SU-DHL-6 (cell line): ENCODE measurements at regions not wholly inside any gene's neighbourhood (a gene's known extent, or its start where the extent isn't known, plus 50 kb on each side); places are given as distances from the start of the nearest gene placed in this dataset.

ENCODE experiments used
- H2AFZ ChIP-seq: fragments of 200-600 bp; sonication (generic); 2 replicates; pipeline ENCODE4 v1.6.1; 2014; ENCODE audit warnings: low read depth, mild to moderate bottlenecking, moderate library complexity, mixed read lengths, antibody characterized with exemption, low read length; ENCODE audit not compliant: severe bottlenecking
- H3F3A ChIP-seq: fragments of 200-600 bp; shearing (Covaris generic); 2 replicates; pipeline ENCODE4 v1.6.0; 2016; ENCODE audit warnings: antibody characterized with exemption, mild to moderate bottlenecking; ENCODE audit not compliant: insufficient read depth
- H3K27ac ChIP-seq: fragments of 200-600 bp; sonication (generic); 2 replicates; pipeline ENCODE4 v1.5.1; 2016; ENCODE audit warnings: low read depth, mild to moderate bottlenecking, low read length, moderate library complexity, mixed read lengths
- H3K27me3 ChIP-seq: fragments of 200-600 bp; sonication (generic), shearing (Covaris generic); 2 replicates; pipeline ENCODE4 v1.6.0; 2014; ENCODE audit warnings: mild to moderate bottlenecking, low read length
- H3K36me3 ChIP-seq: fragments of 200-600 bp; sonication (generic); 2 replicates; pipeline ENCODE4 v1.6.1; 2014; ENCODE audit warnings: mild to moderate bottlenecking, low read length, mixed read lengths
- H3K4me2 ChIP-seq: fragments of 300-600, 200-600 bp; shearing (Covaris generic), sonication (generic); 2 replicates; pipeline ENCODE4 v1.6.0; 2014; ENCODE audit warnings: low read length, low read depth, mild to moderate bottlenecking; ENCODE audit not compliant: poor library complexity, severe bottlenecking
- H3K4me3 ChIP-seq: fragments of 200-600 bp; sonication (generic); 2 replicates; pipeline ENCODE4 v1.5.1; 2014; ENCODE audit warnings: antibody characterized with exemption, low read length, mild to moderate bottlenecking, mixed read lengths; ENCODE audit not compliant: insufficient read depth, poor library complexity, severe bottlenecking
- H3K79me2 ChIP-seq: fragments of 200-600 bp; sonication (generic); 2 replicates; pipeline ENCODE4 v1.6.1; 2014; ENCODE audit warnings: mild to moderate bottlenecking, low read length, moderate library complexity; ENCODE audit not compliant: insufficient read depth
- H3K9ac ChIP-seq: fragments of 200-600 bp; sonication (generic); 2 replicates; pipeline ENCODE4 v1.7.0; 2014; ENCODE audit warnings: mild to moderate bottlenecking, low read length
- H3K9me2 ChIP-seq: fragments of 200-600 bp; sonication (generic); replicated peaks from 2 replicates; pipeline ENCODE4 v1.6.1; 2014; ENCODE audit warnings: low read length; ENCODE audit not compliant: insufficient read depth
- H3K9me3 ChIP-seq: fragments of 200-600 bp; sonication (generic); 2 replicates; pipeline ENCODE4 v1.6.1; 2014; ENCODE audit warnings: low read length, mixed read lengths; ENCODE audit not compliant: insufficient read depth
- H4K20me1 ChIP-seq: fragments of 200-600 bp; sonication (generic); 2 replicates; pipeline ENCODE4 v1.6.1; 2014; ENCODE audit warnings: low read depth, mild to moderate bottlenecking, antibody characterized with exemption, low read length, moderate library complexity, mixed read lengths
- EZH2phosphoT487 ChIP-seq: fragments of 200-600 bp; sonication (generic), shearing (Covaris generic); conservative IDR thresholded peaks from 2 replicates; pipeline ENCODE4 v1.6.1; 2018; ENCODE audit warnings: mild to moderate bottlenecking, antibody characterized with exemption, low read length, moderate library complexity, mixed read lengths
- TF ChIP-seq, protein P1 (sequence below): fragments of 200-600 bp; sonication (generic); IDR thresholded peaks from one replicate; pipeline ENCODE4 v1.5.1; 2017; ENCODE audit warnings: antibody characterized with exemption, mild to moderate bottlenecking, low read length, moderate library complexity; ENCODE audit not compliant: insufficient read depth, poor library complexity, severe bottlenecking

DNA sequence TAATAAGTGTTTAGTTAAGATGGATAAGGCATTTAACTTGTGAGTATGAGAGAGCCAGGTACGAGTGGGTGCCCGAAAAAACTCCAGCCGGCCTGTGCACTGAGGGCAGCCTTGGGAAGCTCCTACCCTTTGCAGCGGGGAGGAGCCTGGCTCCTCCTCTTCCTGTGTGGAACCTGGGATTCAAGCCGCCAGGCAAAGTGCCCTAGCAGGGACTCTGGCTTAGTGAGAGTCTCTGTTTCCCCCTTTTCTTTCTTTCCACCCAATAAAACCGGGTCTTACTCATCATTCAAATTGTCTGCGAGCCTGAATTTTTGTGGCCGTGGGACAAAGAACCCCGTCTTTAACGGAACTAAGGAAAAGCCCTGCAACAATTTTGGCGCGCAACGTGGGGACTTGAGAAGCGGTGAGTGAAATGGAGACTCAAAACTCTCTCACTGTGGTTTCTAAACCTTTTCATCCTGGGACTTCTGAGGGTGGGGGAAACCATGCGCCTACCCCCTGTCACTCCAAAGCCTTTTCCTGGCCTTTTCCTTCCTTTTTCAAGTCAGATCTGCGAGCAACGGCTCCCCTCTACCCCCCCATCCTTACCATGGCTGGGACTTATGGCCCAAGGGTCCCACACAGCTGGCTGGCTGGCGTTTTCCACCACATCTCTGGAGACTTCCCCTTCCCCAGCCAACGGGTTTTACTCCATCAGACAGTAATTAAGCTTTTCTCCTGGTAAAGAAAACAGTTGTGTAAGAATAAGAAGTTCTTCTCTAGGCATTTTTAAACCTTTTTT lies 535.7 kb upstream of the ACO1 start:
- H3K36me3 ChIP-seq: no peaks in the 10 kb centered on the region
- no peak overlapping the region for H2AFZ ChIP-seq
- no peak overlapping the region for H3K4me2 ChIP-seq
- no peak overlapping the region for H3K27ac ChIP-seq
- H3F3A ChIP-seq: no peaks in the 10 kb centered on the region
- no peaks in the 10 kb centered on the region for H3K9me2 ChIP-seq
- no peaks in the 10 kb centered on the region for H3K79me2 ChIP-seq
- H3K4me3 ChIP-seq: no peak overlapping the region
- H3K9ac ChIP-seq: no peak overlapping the region
- no peaks in the 10 kb centered on the region for H4K20me1 ChIP-seq
- H3K27me3 ChIP-seq: no peaks in the 10 kb centered on the region
- H3K9me3 ChIP-seq: no peaks in the 10 kb centered on the region
- TF ChIP-seq, protein P1, sequence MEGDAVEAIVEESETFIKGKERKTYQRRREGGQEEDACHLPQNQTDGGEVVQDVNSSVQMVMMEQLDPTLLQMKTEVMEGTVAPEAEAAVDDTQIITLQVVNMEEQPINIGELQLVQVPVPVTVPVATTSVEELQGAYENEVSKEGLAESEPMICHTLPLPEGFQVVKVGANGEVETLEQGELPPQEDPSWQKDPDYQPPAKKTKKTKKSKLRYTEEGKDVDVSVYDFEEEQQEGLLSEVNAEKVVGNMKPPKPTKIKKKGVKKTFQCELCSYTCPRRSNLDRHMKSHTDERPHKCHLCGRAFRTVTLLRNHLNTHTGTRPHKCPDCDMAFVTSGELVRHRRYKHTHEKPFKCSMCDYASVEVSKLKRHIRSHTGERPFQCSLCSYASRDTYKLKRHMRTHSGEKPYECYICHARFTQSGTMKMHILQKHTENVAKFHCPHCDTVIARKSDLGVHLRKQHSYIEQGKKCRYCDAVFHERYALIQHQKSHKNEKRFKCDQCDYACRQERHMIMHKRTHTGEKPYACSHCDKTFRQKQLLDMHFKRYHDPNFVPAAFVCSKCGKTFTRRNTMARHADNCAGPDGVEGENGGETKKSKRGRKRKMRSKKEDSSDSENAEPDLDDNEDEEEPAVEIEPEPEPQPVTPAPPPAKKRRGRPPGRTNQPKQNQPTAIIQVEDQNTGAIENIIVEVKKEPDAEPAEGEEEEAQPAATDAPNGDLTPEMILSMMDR: no peak
- no peak for TF ChIP-seq EZH2phosphoT487

DNA sequence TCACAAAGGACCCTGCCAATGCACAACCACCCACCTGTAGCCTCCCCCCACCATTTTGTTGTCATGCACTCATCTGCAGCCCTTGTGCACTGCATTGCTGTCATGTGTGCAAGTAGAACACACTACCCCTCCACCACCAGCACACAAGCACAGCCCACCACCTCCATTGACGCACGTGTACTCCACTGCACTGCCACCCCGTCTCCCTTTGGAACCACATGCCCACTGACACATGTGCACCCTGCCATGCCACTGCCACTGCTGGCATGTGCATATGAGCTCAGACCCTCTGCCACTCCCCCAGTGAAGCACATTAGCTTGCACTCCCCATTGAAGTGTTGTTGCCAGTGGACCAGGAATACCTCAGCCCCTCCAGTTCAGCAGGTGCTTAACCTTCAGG lies 530.3 kb upstream of the ACO1 start:
- 0 out of 2 replicates have a peak, but pooled peaks cover 4% of the 10 kb centered on the region for H3K9me2 ChIP-seq
- no peak overlapping the region for H3K27ac ChIP-seq
- no peak overlapping the region for H3K4me3 ChIP-seq

DNA sequence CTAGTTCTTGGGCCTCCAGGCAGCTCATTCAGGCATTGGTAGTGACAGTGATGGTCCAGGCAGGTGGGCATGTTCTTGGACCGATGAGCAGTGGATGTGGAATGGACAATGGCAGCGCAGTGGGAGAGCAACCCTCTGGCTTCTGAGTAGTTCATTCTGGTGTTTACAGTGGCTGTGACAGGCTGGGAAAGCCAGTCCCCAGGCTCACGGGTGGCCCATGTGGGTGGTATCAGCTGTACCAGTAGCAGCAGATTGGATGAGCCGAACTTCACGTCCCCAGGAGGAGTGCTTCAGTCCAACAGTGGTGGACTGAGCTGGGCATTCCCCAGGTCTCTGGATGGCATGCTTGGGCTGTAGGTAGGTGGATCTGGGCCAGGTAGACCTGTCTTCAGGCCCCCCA lies 515.6 kb upstream of the ACO1 start:
- no peaks in the 10 kb centered on the region for H3K9me2 ChIP-seq
- no peak overlapping the region for H3K4me2 ChIP-seq
- H3F3A ChIP-seq: no peaks in the 10 kb centered on the region
- no peaks in the 10 kb centered on the region for H3K27me3 ChIP-seq
- no peak overlapping the region for H2AFZ ChIP-seq
- TF ChIP-seq, protein P1: no peak
- TF ChIP-seq EZH2phosphoT487: no peak
- H3K36me3 ChIP-seq: no peaks in the 10 kb centered on the region
- no peaks in the 10 kb centered on the region for H3K9me3 ChIP-seq
- no peaks in the 10 kb centered on the region for H4K20me1 ChIP-seq
- no peak overlapping the region for H3K27ac ChIP-seq
- no peak overlapping the region for H3K9ac ChIP-seq
- H3K79me2 ChIP-seq: no peaks in the 10 kb centered on the region
- no peak overlapping the region for H3K4me3 ChIP-seq

More for the DNA sequence above, 530.3 kb upstream of the ACO1 start:
- Histone ChIP-seq H3K79me2 (no peaks in the 10 kb centered on the region), H3K9ac (no peak overlapping the region), H3K9me3 (no peaks in the 10 kb centered on the region), H3F3A (no peaks in the 10 kb centered on the region), H4K20me1 (no peaks in the 10 kb centered on the region), H2AFZ (no peak overlapping the region), H3K36me3 (no peaks in the 10 kb centered on the region), H3K4me2 (no peak overlapping the region), H3K27me3 (no peaks in the 10 kb centered on the region)
- TF ChIP-seq, protein P1: no peak
- TF ChIP-seq EZH2phosphoT487: no peak
